BLaER1 (cell line): ENCODE measurements at regions not wholly inside any gene's neighbourhood (a gene's known extent, or its start where the extent isn't known, plus 50 kb on each side); places are given as distances from the start of the nearest gene placed in this dataset.

ENCODE experiments used
- H3K27ac ChIP-seq: shearing (Covaris generic); formaldehyde crosslinking; 2 replicates; pipeline ENCODE4 v1.8.1; 2022
- H3K27me3 ChIP-seq: shearing (Covaris generic); formaldehyde crosslinking; 2 replicates; pipeline ENCODE4 v1.8.1; 2022
- H3K36me3 ChIP-seq: shearing (Covaris generic); formaldehyde crosslinking; 2 replicates; pipeline ENCODE4 v1.8.1; 2022
- H3K4me1 ChIP-seq: shearing (Covaris generic); formaldehyde crosslinking; 2 replicates; pipeline ENCODE4 v1.8.1; 2022
- H3K4me2 ChIP-seq: shearing (Covaris generic); formaldehyde crosslinking; 2 replicates; pipeline ENCODE4 v1.8.1; 2022
- H3K4me3 ChIP-seq: shearing (Covaris generic); formaldehyde crosslinking; 2 replicates; pipeline ENCODE4 v1.8.1; 2022
- H3K9ac ChIP-seq: shearing (Covaris generic); formaldehyde crosslinking; 2 replicates; pipeline ENCODE4 v1.8.1; 2022
- H3K9me3 ChIP-seq: shearing (Covaris generic); formaldehyde crosslinking; 2 replicates; pipeline ENCODE4 v1.8.1; 2022
- H4K20me1 ChIP-seq: shearing (Covaris generic); formaldehyde crosslinking; 2 replicates; pipeline ENCODE4 v1.8.1; 2022
- Cebpa-rat ChIP-seq: shearing (Covaris generic); IDR thresholded peaks from 2 replicates; pipeline ENCODE4 v1.8.1; 2022

DNA sequence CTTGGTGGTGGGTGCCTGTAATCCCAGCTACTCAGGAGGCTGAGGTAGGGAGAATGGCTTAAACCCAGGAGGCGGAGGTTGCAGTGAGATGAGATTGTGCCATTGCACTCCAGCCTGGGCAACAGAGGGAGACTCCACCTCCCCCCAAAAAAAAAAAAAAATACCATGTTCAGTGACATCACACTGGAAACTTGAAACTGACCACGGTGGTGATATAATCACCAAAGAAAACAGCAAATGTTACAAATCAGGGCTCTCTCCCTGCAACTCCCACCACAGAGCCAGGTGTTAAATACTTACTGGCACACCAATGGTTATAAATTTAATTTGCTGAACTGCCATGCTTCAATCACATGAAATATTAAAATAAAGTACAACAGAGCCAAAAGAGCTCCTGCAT lies 81.4 kb downstream of the ZNF608 start:
- no peak overlapping the region for H3K9ac ChIP-seq
- H3K4me1 ChIP-seq, result peaks cover 88% of the 10 kb centered on the region
- H3K4me2 ChIP-seq, result no peak overlapping the region; the same call in 1 of the 2 replicates
- H3K9me3 ChIP-seq, result no peaks in the 10 kb centered on the region
- TF ChIP-seq Cebpa-rat, result no peak
- H3K27me3 ChIP-seq, result no peaks in the 10 kb centered on the region
- H3K27ac ChIP-seq, result no peak overlapping the region
- peaks cover 99% of the 10 kb centered on the region for H3K36me3 ChIP-seq
- H3K4me3 ChIP-seq, result no peak overlapping the region
- peaks cover 100% of the 10 kb centered on the region for H4K20me1 ChIP-seq

- no peak overlapping the region for H3K4me3 ChIP-seq
- TF ChIP-seq Cebpa-rat, result no peak
Measured at GRCh38 chr5:124664287-124664686, 82.2 kb downstream of the ZNF608 start.

DNA sequence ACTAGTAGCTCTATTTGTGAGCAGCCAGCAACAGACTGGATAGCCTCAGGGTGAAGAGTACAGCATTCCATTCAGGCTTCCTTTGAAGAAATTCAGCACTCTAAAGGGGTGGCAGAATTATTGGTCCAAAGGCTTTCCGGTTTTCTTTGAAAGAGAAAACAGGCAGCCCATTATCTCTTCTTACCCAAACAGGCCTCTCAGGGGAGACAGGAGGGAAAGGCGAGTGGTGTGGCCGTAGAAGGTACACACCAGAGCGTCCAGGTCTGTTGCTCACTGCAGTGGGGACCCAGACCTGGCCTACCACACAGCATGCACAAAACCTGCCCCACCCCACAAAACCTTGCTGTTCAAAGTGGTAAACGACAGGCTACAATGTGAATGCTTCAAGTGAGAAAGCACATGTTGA lies 83.3 kb downstream of the ZNF608 start:
- H3K4me3 ChIP-seq, result no peak overlapping the region
- no peak overlapping the region; the same call in 1 of the 2 replicates for H3K9ac ChIP-seq
- H3K27ac ChIP-seq, result no peak overlapping the region
- no peaks in the 10 kb centered on the region for H3K27me3 ChIP-seq
- H3K4me2 ChIP-seq, result peak overlapping the region; percentile 93
- no peaks in the 10 kb centered on the region for H3K9me3 ChIP-seq
- H4K20me1 ChIP-seq, result peaks cover 100% of the 10 kb centered on the region
- no peak for TF ChIP-seq Cebpa-rat
- peaks cover 89% of the 10 kb centered on the region for H3K4me1 ChIP-seq
- peaks cover 96% of the 10 kb centered on the region for H3K36me3 ChIP-seq

More at GRCh38 chr5:124664287-124664686, 82.2 kb downstream of the ZNF608 start:
- no peaks in the 10 kb centered on the region for H3K27me3 ChIP-seq
- peaks cover 89% of the 10 kb centered on the region for H3K4me1 ChIP-seq
- H4K20me1 ChIP-seq, result peaks cover 100% of the 10 kb centered on the region
- H3K4me2 ChIP-seq, result no peak overlapping the region; the same call in 1 of the 2 replicates
- no peaks in the 10 kb centered on the region for H3K9me3 ChIP-seq
- H3K9ac ChIP-seq, result no peak overlapping the region
- H3K36me3 ChIP-seq, result peaks cover 99% of the 10 kb centered on the region
- no peak overlapping the region for H3K27ac ChIP-seq

DNA sequence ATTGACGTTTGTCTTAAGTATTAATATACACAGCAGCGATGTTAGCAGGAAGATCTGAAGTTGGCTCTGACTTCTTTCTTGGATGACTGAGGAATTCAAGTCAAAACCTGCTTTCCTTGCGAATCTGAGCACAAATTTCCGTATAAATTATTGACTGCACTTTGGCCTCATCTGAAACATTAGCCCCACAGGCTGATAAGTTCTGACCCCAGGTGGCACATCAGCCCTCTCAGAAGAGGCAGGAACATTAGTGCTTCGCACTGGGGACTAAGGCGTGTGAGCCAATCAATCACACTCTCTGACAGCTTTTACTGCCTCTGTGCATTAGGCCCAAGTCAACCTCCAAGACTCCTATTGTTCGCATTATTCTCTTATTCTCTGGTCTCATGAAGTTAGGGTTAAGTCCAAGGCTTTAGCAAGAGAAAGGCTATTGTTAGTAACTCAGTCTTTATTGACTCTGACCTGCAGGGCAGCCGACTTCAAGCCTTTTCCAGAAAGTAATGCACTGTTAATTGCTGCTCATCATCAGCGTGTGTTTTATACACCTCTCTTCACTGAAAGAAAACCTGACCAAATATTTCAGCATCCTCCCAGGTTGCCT lies 84.2 kb downstream of the ZNF608 start:
- Histone ChIP-seq H3K27ac (no peak overlapping the region), H3K4me2 (peak overlapping the region; percentile 93), H4K20me1 (peaks cover 100% of the 10 kb centered on the region)

DNA sequence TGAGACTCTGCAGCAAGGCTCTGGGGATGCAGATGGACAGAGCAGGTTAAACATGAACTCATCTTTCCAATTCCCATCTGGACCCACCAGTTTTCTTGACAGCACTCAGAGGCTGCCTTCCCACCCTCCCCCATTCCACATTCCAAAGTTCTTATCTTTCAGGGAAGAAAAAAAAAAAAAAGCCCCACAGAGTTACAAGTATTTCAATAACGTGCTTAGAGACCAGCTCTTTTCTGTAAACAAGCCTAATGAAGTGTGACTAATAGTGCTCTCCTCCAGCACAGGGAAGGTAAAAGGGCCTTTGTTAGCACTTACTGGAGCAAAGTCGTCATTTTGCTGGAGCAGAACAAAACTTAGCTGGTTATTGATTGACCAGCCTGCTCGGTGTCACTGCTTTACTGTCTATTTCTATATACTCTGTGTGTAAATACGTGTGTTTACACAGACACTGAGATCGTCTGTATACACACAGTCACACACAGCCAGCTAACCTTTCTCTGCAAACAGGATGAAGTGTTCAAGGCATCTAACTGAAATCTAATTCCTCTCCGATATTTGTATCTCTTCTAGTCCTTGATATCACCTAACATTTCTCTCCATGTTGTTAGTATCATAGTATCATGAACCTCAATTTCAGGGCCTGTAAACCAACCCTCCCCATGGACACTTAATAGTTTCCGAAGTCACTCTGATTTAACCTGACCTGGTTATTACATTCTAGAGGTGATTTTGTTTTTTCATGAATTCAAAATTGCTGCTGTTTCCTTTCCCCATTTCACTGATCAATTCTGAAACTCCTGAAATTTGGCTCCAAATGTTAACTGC lies 84.9 kb downstream of the ZNF608 start:
- H3K9ac ChIP-seq, result no peak overlapping the region
- peaks cover 100% of the 10 kb centered on the region for H4K20me1 ChIP-seq
- H3K9me3 ChIP-seq, result no peaks in the 10 kb centered on the region
- peak overlapping the region; percentile 18; the same call in 1 of the 2 replicates for H3K27ac ChIP-seq
- H3K36me3 ChIP-seq, result peaks cover 94% of the 10 kb centered on the region
- peak overlapping the region; percentile 93 for H3K4me2 ChIP-seq
- no peak overlapping the region for H3K4me3 ChIP-seq
- TF ChIP-seq Cebpa-rat, result no peak
- H3K4me1 ChIP-seq, result peaks cover 93% of the 10 kb centered on the region
- H3K27me3 ChIP-seq, result no peaks in the 10 kb centered on the region

More for the DNA sequence above, 84.2 kb downstream of the ZNF608 start:
- Histone ChIP-seq H3K4me3 (no peak overlapping the region), H3K4me1 (peaks cover 91% of the 10 kb centered on the region), H3K27me3 (no peaks in the 10 kb centered on the region), H3K36me3 (peaks cover 96% of the 10 kb centered on the region), H3K9me3 (no peaks in the 10 kb centered on the region), H3K9ac (no peak overlapping the region)
- TF ChIP-seq Cebpa-rat, result no peak

DNA sequence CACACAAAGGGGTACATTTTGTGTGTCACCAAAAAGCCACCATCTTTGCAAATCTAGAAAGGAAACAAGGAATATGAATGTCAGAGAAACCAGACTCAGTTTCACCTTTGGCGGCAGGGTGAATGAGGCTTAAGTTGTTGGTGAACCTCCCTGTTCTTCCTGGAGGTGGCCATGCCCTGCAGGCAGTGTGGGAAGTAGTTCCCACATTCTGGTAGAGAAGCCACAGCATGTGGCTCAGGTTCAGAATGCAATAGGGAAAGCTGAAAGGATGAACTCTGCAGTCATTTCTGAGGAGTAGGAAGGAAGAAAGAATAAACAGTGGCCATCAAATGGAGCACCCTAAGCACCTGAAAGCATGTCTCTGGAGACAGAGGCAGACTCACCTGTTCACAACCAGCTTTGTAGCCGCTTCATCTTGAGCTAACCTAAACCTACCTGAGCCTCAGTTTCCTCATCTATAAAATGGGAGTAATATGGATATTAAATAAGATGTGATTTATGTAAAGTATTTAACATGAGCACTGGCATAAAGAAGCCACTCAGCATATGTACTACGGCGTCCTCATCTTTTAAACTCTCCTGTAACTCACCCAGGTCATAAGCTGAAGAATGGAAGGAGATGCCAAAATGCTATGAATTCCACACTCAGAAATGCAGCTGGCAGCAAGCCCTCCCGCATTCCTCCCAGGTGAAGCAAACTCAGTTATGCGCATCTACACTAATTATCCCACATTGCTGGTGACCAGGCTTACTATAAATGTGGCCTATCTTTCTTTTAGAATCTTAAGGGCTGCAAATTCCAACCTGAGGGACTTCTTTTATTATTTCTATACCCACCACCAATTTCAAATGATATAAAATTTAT lies 86.0 kb downstream of the ZNF608 start:
- peaks cover 84% of the 10 kb centered on the region for H3K36me3 ChIP-seq
- H3K27me3 ChIP-seq, result no peaks in the 10 kb centered on the region
- no peaks in the 10 kb centered on the region for H3K9me3 ChIP-seq
- peaks cover 100% of the 10 kb centered on the region for H4K20me1 ChIP-seq
- H3K27ac ChIP-seq, result no peak overlapping the region
- no peak for TF ChIP-seq Cebpa-rat
- H3K4me1 ChIP-seq, result peaks cover 98% of the 10 kb centered on the region
- H3K4me2 ChIP-seq, result peak overlapping the region; percentile 93
- no peak overlapping the region for H3K4me3 ChIP-seq
- no peak overlapping the region for H3K9ac ChIP-seq

GRCh38 chr5:124659798-124660197 lies 86.6 kb downstream of the ZNF608 start:
- H4K20me1 ChIP-seq, result peaks cover 100% of the 10 kb centered on the region
- H3K36me3 ChIP-seq, result peaks cover 82% of the 10 kb centered on the region
- H3K9ac ChIP-seq, result no peak overlapping the region
- peak overlapping the region; percentile 93 for H3K4me2 ChIP-seq
- no peak overlapping the region for H3K27ac ChIP-seq
- TF ChIP-seq Cebpa-rat, result no peak
- peaks cover 98% of the 10 kb centered on the region for H3K4me1 ChIP-seq
- H3K27me3 ChIP-seq, result no peaks in the 10 kb centered on the region
- no peak overlapping the region for H3K4me3 ChIP-seq
- H3K9me3 ChIP-seq, result no peaks in the 10 kb centered on the region

- Histone ChIP-seq H4K20me1 (peaks cover 100% of the 10 kb centered on the region), H3K4me2 (peak overlapping the region; percentile 93), H3K36me3 (peaks cover 82% of the 10 kb centered on the region), H3K27me3 (no peaks in the 10 kb centered on the region), H3K9me3 (no peaks in the 10 kb centered on the region), H3K27ac (no peak overlapping the region), H3K4me1 (peaks cover 98% of the 10 kb centered on the region), H3K9ac (no peak overlapping the region), H3K4me3 (no peak overlapping the region)
- no peak for TF ChIP-seq Cebpa-rat
Measured at GRCh38 chr5:124658867-124659557, 87.4 kb downstream of the ZNF608 start.

DNA sequence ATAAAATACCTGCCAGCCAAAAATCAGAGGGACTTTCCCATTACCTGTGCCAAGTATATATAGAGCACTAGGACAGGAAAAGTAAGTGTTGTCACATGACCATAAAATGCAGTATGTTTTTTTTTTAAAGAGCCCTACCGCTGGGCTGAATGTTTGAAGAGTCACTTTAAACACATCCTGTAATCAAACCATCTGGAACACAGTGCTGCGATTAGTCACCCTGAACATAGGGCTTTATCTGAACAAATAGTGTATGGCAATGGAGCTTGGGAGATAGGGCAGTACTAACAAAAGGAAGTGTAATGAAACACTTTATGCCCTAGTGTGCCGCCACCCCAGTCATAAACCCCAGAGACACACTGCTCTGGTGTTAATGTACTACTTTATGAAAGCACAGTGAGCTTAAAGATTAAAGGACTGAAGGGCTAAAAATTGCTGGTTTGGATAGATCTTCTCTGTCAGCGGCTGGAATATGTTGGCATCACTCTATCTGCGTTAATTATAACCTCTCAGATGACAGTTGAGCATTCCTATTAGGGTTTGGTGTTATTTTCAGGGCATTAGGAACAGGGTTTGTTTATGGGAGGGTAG lies 90.4 kb downstream of the ZNF608 start:
- H3K36me3 ChIP-seq, result peaks cover 64% of the 10 kb centered on the region
- no peak overlapping the region; the same call in 1 of the 2 replicates for H3K27ac ChIP-seq
- no peak for TF ChIP-seq Cebpa-rat
- H3K27me3 ChIP-seq, result no peaks in the 10 kb centered on the region
- no peak overlapping the region for H3K4me3 ChIP-seq
- peaks cover 100% of the 10 kb centered on the region for H3K4me1 ChIP-seq
- no peak overlapping the region for H3K9ac ChIP-seq
- H3K4me2 ChIP-seq, result peak overlapping the region; percentile 93
- H3K9me3 ChIP-seq, result no peaks in the 10 kb centered on the region
- peaks cover 100% of the 10 kb centered on the region for H4K20me1 ChIP-seq
